ENCODE measurements at regions not wholly inside any gene's neighbourhood (a gene's known extent, or its start where the extent isn't known, plus 50 kb on each side); places are given as distances from the start of the nearest gene placed in this dataset.

- DNase-seq: no peak
Measured at GRCh38 chr6:91167846-91168245, 581.0 kb upstream of the MAP3K7 start.

GRCh38 chr6:91166271-91167046 is 579.6 kb upstream of the MAP3K7 start:
- no peak for DNase-seq

GRCh38 chr6:91164105-91164504 is 577.2 kb upstream of the MAP3K7 start:
- no peak for DNase-seq

GRCh38 chr6:91161246-91161645 is 574.4 kb upstream of the MAP3K7 start:
- DNase-seq: no peak

- no peak for DNase-seq
Measured at GRCh38 chr6:91155129-91155785, 568.4 kb upstream of the MAP3K7 start.

- DNase-seq: no peak
Measured at GRCh38 chr6:91152824-91153223, 566.0 kb upstream of the MAP3K7 start.

- no peak for DNase-seq
Measured at GRCh38 chr6:91149956-91150705, 563.3 kb upstream of the MAP3K7 start.

- no peak for DNase-seq
Measured at GRCh38 chr6:91149246-91149955, 562.5 kb upstream of the MAP3K7 start.

- DNase-seq: no peak
Measured at GRCh38 chr6:91144126-91144525, 557.3 kb upstream of the MAP3K7 start.

- DNase-seq: no peak
Measured at GRCh38 chr6:91142154-91142553, 555.3 kb upstream of the MAP3K7 start.

GRCh38 chr6:91141346-91141745 is 554.5 kb upstream of the MAP3K7 start:
- DNase-seq: no peak

- DNase-seq: no peak
Measured at GRCh38 chr6:91140449-91140848, 553.6 kb upstream of the MAP3K7 start.

- DNase-seq: no peak
Measured at GRCh38 chr6:91137286-91137685, 550.4 kb upstream of the MAP3K7 start.

- no peak for DNase-seq
Measured at GRCh38 chr6:91135406-91136103, 548.7 kb upstream of the MAP3K7 start.

GRCh38 chr6:91132461-91132860 is 545.6 kb upstream of the MAP3K7 start:
- DNase-seq: no peak

GRCh38 chr6:91130126-91130525 is 543.3 kb upstream of the MAP3K7 start:
- no peak for DNase-seq

GRCh38 chr6:91127752-91128151 is 540.9 kb upstream of the MAP3K7 start:
- DNase-seq: no peak

GRCh38 chr6:91126876-91127275 is 540.0 kb upstream of the MAP3K7 start:
- DNase-seq: no peak

GRCh38 chr6:91117550-91117949 is 530.7 kb upstream of the MAP3K7 start:
- no peak for DNase-seq

- DNase-seq: no peak
Measured at GRCh38 chr6:91114123-91114708, 527.3 kb upstream of the MAP3K7 start.

GRCh38 chr6:91106083-91106482 is 519.2 kb upstream of the MAP3K7 start:
- no peak for DNase-seq
